ENCODE measurements at regions not wholly inside any gene's neighbourhood (a gene's known extent, or its start where the extent isn't known, plus 50 kb on each side); places are given as distances from the start of the nearest gene placed in this dataset.
"Not testable (repeated sequence)": the region's sequence is repeated elsewhere in the genome, so short reads cannot be mapped to it uniquely, and the experiment has no call there.

DNA sequence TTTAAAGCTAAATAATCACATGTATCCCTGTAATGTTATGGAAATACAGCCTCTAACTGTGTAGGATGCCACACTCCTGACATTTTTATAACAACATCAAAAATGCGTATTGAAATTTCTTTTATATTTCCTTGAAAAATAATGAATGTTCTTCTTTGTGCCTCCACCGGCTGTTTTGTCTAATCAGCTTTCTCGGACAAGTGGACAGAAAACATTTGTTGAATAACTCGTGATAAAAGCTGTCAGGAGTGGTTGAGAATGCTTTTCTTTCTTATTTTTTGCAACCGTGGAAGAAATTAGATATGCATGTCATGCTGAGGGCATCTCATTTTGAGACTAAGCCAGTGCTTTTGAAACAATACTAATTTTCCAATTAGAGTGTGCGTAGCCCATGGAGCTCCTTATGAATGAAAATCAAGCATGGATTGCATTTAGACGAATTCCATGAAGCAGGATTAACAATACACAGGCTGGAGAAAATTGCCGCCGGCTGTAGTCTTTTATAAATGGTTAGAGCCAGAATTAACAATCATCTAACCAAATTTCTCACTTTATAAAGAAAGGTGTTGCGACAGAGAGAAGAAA lies 614.5 kb upstream of the LCORL start:
- DNase-seq (ENCODE audit: low read depth): no peak

DNA sequence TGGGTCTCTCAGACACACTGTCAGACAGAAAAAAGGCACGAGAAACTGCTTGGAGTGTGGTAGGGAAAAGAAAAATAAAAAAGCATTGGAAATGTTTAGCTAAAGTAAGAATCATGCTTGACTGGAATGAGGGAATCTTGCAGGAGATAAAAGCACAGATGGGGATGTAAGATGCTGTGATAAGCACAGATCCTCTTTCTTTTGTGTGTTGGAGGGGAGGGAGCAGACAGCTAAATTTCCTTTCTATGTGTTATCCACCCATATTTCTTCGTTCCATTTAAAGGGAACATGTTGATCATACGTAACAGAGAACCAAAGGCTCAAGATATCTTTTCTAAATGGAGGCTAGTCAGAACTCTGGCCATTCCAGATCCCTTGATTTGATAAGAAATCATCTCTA lies 614.0 kb upstream of the LCORL start:
- DNase-seq (ENCODE audit: low read depth): no peak

DNA sequence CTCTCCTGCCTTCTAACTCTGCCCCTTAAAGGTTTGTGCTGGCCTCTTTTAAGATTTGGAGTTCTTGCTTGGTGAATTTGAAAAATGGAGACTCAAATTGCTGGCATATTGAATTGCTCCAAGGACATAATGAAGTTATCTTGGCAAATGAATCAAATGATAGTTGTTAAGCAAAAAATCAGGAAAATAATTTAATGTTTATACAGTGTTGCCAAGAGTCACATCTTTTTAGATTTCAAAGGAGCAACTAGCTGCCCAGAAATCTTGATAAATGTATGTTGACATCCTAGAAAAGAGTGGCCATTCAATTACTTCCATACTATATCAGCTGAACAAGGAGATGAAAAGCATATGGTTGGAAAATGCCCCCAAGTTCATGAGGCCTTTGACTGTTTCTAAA lies 610.0 kb upstream of the LCORL start:
- no peak for DNase-seq (ENCODE audit: low read depth)

DNA sequence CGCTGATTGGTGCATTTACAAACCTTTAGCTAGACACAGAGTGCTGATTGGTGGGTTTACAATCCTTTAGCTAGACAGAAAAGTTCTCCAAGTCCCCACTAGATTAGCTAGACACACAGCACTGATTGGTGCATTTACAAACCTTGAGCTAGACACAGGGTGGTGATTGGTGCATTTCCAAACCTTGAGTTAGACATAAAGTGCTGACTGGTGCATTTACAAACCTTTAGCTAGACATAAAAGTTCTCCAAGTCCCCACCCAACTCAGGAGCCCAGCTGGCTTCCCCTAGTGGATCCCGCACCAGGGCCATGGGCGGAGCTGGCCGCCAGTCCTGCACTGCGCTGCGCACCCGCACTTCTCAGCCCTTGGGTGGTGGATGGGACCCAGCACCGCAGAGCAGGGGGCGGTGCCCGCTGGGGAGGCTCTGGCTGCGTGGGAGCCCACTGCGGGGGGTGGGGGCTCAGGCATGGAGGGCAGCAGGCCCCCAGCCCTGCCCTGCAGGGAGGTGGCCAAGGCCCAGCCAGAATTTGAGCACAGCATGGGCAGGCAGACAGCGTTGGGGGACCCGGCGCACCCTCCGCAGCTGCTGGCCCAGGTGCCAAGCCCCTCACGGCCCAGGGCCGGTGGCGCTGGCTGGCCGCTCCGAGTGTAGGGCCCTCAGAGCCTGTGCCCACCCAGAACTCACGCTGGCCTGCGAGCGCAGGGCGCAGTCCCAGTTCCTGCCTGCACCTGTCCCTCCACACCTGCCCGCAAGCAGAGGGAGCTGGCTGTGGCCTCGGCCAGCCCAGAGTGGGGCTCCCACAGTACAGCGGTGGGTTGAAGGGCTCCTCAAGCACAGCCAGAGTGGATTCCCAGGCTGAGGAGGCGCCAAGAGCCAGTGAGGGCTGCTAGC lies 608.9 kb upstream of the LCORL start:
- no peak for DNase-seq (ENCODE audit: low read depth)

DNA sequence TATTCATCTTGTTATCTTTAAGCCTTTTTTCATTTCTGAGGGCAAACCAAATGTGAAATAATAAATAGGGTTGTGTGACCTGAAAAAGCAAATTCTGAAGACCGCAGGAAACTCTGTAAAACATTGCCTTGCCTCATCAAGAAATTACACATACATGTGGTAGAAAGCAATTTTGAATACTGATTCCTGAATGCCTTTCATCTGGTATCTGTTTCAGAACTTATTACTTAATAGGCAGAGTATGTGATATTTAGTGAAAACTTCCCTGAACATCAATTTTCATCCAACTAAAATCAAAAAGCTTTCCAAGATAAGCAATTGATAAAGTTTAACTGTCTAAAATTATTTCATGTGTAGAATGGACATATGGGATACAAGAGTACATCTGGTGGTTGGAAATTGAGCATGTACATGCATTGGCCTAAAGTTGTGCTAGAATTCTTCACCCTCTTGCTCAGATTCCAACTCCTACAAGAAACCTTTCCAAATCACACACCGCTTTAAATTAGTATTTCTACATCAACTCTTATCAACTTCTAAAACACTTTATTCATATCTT lies 606.0 kb upstream of the LCORL start:
- no peak for DNase-seq (ENCODE audit: low read depth)

DNA sequence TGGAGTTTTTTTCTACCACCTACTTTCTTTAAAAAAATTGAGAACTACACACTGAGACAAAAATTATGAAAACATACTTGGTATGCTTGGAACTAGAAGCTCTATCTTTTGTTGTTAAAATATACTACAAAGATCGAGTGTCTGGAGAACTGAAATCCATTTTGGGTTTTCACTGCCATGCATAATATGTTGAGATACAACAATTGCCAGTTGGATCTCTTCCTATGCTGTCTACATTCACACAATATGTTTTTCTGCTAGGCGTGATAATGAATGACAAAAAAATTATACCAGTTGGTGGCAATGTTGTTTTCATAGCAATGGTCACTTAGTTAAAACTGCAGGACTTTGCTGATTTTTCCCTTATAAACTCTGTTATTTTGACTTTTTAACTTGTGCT lies 605.4 kb upstream of the LCORL start:
- no peak for DNase-seq (ENCODE audit: low read depth)

DNA sequence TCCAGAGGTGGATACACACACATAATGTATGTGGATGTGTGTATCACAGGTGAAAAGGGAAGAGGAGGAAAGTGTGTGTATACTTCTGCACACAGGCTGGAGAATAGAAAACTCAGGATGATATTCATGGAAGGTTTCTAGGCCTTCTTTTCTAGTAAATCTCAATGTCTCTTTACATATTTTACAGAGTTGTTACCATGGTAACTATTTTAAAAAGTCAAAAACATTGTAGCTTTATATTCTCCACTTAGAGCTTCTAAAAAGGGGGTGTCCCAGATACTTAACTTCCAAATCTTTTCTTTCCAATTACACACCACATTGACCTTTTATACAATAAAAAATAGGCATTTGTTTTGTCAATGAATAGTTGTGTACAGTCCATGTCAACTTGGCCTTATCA lies 604.8 kb upstream of the LCORL start:
- no peak for DNase-seq (ENCODE audit: low read depth)

DNA sequence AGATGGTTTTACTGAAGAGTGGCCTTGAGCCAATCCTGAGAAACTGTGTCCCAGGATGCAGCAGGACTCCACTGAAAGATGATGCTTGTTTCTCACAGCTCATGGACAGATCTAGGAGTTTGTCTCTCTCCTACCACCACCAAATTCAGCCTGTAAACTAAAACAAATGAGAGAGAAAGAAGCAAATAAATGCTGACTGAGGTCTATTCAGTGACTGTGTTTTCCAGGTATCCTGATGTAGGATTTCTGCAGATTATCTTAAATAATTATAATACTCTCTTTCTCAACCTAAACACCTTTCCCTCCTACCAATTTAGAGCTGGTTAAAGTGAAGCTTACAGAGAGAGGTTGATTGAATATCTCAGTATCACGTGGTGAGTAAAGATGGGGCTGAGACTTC lies 599.6 kb upstream of the LCORL start:
- no peak for DNase-seq (ENCODE audit: low read depth)

DNA sequence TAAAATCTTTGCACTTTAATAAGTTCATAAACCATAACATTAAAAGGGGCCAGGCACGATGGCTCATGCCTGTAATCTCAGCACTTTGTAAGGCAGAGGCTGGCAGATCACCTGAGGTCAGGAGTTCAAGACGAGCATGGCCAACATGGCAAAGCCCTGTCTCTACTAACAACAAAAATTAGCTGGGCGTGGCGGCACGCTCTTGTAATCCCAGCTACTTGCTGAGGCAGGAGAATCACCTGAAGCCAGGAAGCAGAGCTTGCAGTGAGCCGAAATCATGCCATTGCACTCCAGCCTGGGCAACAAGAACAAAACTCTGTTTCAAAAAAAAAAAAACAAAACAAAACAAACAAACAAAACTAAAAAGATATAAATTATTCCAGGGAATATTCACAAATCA lies 595.2 kb upstream of the LCORL start:
- no peak for DNase-seq (ENCODE audit: low read depth)

DNA sequence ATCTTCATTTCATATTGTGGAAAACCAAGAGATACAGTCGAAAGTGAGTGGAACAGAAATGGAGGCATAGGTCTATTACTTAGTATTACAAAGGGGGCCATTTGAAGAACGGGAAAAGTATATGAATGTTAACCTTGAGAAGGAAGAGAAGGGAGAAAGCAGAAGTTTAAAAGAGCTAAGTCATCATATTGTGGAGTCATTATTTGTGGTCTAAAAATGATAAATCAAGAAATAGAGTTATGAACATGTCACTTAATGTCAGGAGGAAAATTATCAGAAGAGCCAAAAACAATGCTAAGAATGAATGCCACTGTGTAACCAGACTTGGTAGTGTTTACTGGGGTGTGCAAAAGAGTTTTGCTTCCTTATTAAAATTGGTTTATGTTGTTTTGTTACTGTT lies 589.5 kb upstream of the LCORL start:
- DNase-seq (ENCODE audit: low read depth): no peak

DNA sequence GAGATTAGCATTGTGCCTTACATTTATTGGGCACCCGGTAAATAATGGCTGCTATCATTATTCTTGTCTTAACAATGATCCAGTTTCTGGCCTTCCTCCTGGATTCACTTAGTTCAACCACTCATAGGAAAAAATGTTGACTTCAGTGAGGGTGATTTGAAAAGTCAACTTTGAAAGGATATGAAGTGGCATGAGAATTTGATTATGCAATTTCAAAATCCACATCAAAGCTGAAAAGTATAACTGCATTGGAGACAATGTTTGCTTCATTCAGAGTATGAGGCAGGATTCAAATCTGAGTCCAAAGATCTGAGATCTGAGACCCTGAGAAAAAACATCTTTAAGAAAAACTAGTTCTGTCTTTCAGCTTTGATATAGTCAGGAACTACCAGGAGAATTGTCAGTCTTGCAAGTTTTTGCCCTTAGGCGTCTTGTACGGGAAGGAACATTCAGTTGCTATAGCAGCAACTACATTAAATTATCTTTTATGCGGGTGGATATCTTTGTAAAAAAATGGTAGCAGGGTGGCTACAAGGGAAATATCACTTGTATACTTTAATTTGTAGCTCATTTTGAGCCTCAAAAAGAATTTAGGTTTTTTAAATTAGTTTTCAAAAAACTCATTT lies 587.5 kb upstream of the LCORL start:
- no peak for DNase-seq (ENCODE audit: low read depth)

DNA sequence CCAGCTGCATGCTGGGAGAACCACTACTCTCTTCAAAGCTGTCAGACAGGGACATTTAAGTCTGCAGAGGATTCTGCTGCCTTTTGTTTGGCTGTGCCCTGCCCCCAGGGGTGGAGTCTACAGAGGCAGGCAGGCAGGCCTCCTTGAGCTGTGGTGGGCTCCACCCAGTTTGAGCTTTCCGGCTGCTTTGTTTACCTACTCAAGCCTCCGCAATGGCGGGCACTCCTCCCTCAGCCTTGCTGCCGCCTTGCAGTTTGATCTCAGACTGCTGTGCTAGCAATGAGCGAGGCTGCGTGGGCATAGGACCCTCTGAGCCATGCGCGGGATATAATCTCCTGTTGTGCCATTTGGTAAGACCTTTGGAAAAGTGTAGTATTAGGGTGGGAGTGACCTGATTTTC lies 581.1 kb upstream of the LCORL start:
- not testable (repeated sequence) for DNase-seq (ENCODE audit: low read depth)

DNA sequence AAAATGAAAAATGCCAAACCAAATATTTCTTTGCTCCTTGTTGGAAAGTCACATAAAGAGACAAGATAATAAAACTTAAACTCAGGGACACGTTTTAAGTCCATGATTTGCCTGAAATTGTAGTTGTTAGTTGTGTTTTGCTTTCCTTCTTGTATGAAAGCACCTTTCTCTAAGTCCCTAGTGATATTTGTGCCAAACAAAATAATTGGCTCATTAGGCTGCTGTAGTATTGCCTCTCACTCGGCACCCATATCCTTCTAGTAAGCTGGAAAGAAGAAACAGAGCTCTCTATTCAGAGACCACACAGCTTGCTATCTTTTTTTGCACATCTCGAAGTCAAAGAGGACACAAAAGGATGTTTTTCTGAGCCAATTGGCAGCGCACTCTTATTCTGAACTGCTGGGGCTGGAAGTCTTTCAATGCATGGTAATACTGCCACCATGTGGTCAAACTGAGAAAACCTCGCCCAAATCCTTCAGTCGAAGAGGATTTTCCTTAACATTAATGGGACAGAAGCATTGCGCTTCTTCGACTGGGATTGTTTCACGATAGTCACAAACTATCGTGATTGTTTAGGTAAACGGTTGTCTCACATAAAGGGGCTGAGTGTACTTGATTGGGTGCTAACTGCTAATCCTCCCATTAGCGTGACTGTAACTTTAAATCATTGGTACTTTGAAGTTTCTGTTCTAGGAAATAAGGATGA lies 571.9 kb upstream of the LCORL start:
- peak; percentile 1 for DNase-seq (ENCODE audit: low read depth)

DNA sequence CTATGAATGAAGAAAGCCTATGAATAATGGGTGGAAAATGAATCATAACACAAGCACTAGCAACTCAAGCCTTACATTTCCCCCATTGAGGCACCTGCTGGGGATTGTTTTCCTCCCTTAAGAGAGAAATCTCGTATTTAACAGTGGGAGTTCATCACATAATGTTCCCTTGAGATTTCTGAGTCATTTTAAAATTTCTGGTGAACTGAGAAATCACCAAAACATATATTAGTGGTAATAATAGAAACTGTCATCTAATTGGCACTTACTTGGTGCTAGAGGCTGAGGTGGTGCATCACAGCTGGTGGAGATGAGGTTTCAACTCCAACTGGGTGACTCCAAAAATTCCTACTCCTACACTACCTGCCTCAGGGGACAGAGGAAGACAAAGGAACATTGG lies 561.3 kb upstream of the LCORL start:
- DNase-seq (ENCODE audit: low read depth): no peak

DNA sequence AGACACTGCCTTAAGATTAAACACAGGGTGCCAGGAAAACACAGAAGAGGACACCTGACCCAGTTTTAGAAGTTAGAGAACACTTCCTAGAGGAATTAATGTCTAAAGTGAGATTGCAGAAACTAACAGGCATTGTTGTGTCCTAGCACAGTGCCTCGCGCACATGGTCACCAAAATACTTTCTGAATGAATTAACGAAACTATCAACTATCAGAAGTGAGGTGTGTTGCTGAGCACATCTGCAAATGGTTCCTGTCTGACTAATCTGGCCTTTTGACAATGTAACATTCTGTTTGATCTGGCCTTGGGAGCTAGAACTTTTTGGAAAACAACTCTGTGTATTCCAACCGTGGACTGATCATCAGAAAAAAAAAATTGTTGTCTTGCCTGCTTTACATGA lies 556.8 kb upstream of the LCORL start:
- DNase-seq (ENCODE audit: low read depth): no peak

DNA sequence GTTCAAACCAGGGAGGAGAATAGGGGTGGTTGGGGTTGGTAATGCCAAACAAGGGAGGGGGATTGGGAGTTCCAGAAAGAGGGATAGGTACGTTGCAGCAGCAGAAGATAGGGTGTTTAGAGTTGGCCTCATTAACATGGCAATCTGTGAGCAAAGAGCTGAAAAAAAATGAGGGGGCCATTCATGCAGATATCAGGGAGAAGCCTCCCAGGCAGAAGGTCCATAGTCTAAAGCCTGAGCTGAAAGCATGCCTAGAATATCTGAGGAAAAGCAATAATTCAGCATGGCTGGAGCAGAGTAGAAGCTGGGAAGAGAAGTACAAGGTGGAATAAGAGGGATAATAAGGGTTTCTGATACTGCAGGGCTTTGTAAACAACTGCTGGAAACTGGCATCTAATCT lies 550.9 kb upstream of the LCORL start:
- DNase-seq (ENCODE audit: low read depth): no peak

DNA sequence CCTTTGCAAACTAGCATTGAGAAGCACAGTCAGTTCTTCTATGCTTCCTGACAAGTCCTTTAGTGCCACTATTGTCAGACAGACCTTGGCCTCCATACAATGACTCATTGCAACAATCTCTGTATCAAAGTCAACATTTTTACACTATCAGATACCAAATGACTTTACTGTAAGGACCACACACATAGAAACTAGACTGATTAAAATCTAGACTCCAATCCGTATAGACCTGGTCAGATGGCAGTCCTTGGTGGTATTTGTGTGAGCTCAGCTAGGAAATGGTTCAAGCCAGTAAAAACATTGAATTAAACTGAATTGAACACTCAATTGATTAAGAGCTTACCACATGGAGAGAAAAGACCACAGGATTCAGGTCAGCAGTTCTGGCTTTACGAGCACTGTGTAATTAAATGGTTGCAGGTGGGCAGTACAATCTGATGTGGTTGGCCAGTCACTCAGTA lies 549.8 kb upstream of the LCORL start:
- no peak for DNase-seq (ENCODE audit: low read depth)

DNA sequence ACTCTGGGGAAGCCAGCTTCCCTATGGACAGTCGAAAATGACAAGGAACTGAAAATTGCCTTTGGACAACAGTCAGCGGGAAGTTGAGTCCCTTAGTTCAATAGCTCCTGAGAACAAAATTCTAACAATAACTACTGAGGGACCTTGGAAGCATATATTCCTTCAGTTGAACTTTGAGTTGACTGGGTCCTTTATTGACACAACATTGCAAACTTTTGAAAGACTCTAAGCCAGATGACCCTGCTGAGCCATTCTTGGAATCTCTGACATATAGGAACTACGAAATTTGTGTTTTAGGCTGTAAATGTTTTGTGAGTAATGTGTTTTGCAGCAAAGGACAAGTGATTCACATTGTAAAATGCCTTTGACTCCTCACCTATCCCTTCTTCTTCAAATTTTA lies 548.8 kb upstream of the LCORL start:
- no peak for DNase-seq (ENCODE audit: low read depth)

DNA sequence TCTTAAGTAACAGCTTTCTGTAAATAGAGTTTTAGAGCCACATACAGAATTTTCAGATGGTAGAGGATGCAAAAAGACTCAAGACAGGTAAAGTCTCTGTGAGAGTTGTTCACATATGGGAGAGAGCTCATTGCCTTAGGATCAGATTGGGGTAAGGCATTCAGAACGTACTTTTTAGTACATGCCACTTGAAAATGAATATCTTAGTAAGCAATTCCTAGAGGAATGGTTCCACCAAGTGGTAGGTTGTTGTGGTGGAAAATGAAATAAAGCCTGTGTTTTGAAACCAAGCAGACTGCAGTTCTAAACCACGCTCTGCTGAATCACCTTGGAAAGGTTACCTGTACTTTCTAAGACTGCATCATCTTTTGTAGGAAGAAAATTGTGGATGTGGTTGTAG lies 547.0 kb upstream of the LCORL start:
- no peak for DNase-seq (ENCODE audit: low read depth)

DNA sequence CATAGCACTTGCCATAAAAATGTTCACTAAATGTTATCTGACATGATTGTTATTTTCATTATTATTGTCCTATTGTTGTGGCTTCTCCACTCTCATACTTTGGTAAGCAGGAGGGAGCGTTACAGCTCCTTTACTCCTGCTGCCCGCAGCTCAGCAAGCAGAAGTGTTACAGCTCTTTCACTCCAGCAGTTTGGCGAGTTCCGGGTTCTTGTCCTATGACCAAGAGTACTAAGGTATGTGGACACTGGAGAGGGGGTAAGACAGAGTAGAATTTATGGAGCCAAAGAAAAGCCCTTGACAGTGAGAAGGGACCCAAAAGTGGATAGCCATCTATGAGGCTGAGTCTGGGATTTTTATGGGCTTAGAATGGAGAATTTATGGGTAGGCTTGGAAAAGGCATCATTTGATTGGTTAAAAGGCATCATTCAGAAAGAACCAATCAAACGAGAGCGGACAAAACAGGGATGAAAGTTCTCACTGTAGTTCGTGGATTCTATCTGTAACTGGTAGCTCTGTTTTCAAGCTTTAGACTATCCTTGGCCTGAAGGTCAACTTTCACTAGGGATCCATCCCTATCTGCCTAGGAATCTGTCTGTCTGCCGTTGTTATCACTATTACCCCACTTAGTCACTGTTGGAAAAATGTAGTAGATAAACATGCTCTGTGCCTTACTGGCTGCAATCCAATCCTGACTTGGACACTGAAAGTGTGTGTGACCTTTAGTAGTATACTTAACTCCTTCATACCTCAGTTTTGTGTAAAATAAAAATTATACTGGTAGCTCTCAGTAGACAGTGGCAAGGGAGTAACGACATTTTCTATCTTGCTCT lies 545.6 kb upstream of the LCORL start:
- no peak for DNase-seq (ENCODE audit: low read depth)

DNA sequence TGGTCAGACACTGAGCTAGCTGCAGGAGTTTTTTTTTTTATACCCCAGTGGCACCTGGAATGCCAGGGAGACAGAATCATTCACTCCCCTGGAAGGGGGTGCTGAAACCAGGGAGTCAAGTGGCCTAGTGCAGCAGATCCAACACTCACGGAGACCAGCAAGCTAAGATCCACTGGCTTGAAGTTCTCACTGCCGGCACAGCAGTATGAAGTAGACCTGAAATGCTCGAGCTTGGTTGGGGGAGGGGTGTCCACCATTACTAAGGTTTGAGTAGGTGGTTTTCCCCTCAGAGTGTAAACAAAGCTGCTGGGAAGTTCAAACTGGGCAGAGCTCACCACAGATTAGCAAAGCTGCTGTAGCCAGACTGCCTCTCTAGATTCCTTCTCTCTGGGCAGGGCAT lies 537.9 kb upstream of the LCORL start:
- no peak for DNase-seq (ENCODE audit: low read depth)

DNA sequence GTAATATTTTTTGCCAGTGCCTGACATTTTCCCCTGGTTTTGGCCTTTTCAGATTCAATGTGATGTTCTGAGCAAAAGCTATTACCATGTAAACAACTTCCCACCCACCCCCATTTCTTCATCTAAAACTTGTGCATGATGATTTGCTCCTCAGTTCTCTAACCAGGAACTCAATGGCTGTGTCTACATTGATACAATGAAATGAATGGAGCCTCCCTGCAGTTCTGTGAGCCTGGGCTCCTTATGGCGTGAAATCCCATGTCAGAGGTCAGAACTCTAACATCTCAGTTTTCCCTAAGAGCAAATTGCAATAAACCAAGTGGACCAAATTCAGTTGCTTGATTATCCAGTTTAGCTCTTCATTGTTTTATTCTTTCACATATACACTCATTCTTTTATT lies 534.8 kb upstream of the LCORL start:
- no peak for DNase-seq (ENCODE audit: low read depth)

Measured in stimulated activated CD8-positive, alpha-beta memory T cell treated with anti-CD3 and anti-CD28 coated beads, Interleukin-4, amount 100 ng/mL, for 24 hours (primary cell).